ENCODE measurements at regions not wholly inside any gene's neighbourhood (a gene's known extent, or its start where the extent isn't known, plus 50 kb on each side); places are given as distances from the start of the nearest gene placed in this dataset.

GRCh38 chr2:126358122-126358521, 297.8 kb upstream of the GYPC start:
- no peak for DNase-seq

GRCh38 chr2:126359494-126359893, 296.5 kb upstream of the GYPC start:
- no peak for DNase-seq

GRCh38 chr2:126367361-126367760, 288.6 kb upstream of the GYPC start:
- no peak for DNase-seq

- DNase-seq, result no peak
Observed at GRCh38 chr2:126368758-126369157, 287.2 kb upstream of the GYPC start.

GRCh38 chr2:126370201-126370600, 285.8 kb upstream of the GYPC start:
- no peak for DNase-seq

- no peak for DNase-seq
Observed at GRCh38 chr2:126372406-126372805, 283.6 kb upstream of the GYPC start.

- no peak for DNase-seq
Observed at GRCh38 chr2:126378176-126378575, 277.8 kb upstream of the GYPC start.

GRCh38 chr2:126381091-126381490, 274.9 kb upstream of the GYPC start:
- no peak for DNase-seq

- no peak for DNase-seq
Observed at GRCh38 chr2:126382998-126383397, 273.0 kb upstream of the GYPC start.

- DNase-seq, result no peak
Observed at GRCh38 chr2:126383800-126384199, 272.2 kb upstream of the GYPC start.

- DNase-seq, result no peak
Observed at GRCh38 chr2:126385441-126385840, 270.5 kb upstream of the GYPC start.

- DNase-seq, result no peak
Observed at GRCh38 chr2:126385983-126386382, 270.0 kb upstream of the GYPC start.

GRCh38 chr2:126389446-126389845, 266.5 kb upstream of the GYPC start:
- no peak for DNase-seq

GRCh38 chr2:126392889-126393288, 263.1 kb upstream of the GYPC start:
- DNase-seq, result no peak

GRCh38 chr2:126399001-126399400, 257.0 kb upstream of the GYPC start:
- no peak for DNase-seq

GRCh38 chr2:126403039-126403628, 252.8 kb upstream of the GYPC start:
- DNase-seq, result no peak

- no peak for DNase-seq
Observed at GRCh38 chr2:126406267-126406666, 249.7 kb upstream of the GYPC start.

GRCh38 chr2:126408671-126409070, 247.3 kb upstream of the GYPC start:
- DNase-seq, result no peak

GRCh38 chr2:126409850-126410249, 246.1 kb upstream of the GYPC start:
- no peak for DNase-seq

GRCh38 chr2:126413079-126413478, 242.9 kb upstream of the GYPC start:
- no peak for DNase-seq

GRCh38 chr2:126419403-126419802, 236.6 kb upstream of the GYPC start:
- DNase-seq, result no peak

GRCh38 chr2:126425943-126426342, 230.0 kb upstream of the GYPC start:
- no peak for DNase-seq

- DNase-seq, result no peak
Observed at GRCh38 chr2:126429103-126429502, 226.9 kb upstream of the GYPC start.

- no peak for DNase-seq
Observed at GRCh38 chr2:126431136-126431535, 224.8 kb upstream of the GYPC start.

GRCh38 chr2:126436411-126436810, 219.5 kb upstream of the GYPC start:
- no peak for DNase-seq

- no peak for DNase-seq
Observed at GRCh38 chr2:126437016-126437415, 218.9 kb upstream of the GYPC start.
